ENCODE measurements at regions not wholly inside any gene's neighbourhood (a gene's known extent, or its start where the extent isn't known, plus 50 kb on each side); places are given as distances from the start of the nearest gene placed in this dataset.

GRCh38 chr1:199261328-199261727, 622.5 kb downstream of the PTPRC start:
- TF ChIP-seq, protein P1, sequence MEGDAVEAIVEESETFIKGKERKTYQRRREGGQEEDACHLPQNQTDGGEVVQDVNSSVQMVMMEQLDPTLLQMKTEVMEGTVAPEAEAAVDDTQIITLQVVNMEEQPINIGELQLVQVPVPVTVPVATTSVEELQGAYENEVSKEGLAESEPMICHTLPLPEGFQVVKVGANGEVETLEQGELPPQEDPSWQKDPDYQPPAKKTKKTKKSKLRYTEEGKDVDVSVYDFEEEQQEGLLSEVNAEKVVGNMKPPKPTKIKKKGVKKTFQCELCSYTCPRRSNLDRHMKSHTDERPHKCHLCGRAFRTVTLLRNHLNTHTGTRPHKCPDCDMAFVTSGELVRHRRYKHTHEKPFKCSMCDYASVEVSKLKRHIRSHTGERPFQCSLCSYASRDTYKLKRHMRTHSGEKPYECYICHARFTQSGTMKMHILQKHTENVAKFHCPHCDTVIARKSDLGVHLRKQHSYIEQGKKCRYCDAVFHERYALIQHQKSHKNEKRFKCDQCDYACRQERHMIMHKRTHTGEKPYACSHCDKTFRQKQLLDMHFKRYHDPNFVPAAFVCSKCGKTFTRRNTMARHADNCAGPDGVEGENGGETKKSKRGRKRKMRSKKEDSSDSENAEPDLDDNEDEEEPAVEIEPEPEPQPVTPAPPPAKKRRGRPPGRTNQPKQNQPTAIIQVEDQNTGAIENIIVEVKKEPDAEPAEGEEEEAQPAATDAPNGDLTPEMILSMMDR (IDR thresholded peaks at IDR 0.05): no peak
- no peak for TF ChIP-seq POLR2A (IDR thresholded peaks at IDR 0.05)

Data from thyroid gland (tissue), 4 donors.